ENCODE measurements at regions not wholly inside any gene's neighbourhood (a gene's known extent, or its start where the extent isn't known, plus 50 kb on each side); places are given as distances from the start of the nearest gene placed in this dataset.

- no peaks in the 10 kb centered on the region for H3K79me2 ChIP-seq (ENCODE audit: insufficient read depth, low read length)
- no peak overlapping the region for H3K27ac ChIP-seq (ENCODE audit: low read depth, low read length)
- no peak overlapping the region for H3K4me2 ChIP-seq (ENCODE audit: low read length)
- H4K20me1 ChIP-seq (ENCODE audit: insufficient read depth), result no peaks in the 10 kb centered on the region
- no peaks in the 10 kb centered on the region for H3K9me2 ChIP-seq (ENCODE audit: insufficient read depth)
- peaks cover 58% of the 10 kb centered on the region; the same call in 1 of the 2 replicates for H3K27me3 ChIP-seq (ENCODE audit: insufficient read depth, low read length)
- no peak overlapping the region for H2AFZ ChIP-seq (ENCODE audit: low read depth, low read length, poor library complexity, severe bottlenecking)
- intact Hi-C loops (cut with micrococcal nuclease), result no loop called here
- no peaks in the 10 kb centered on the region for H3K4me1 ChIP-seq (ENCODE audit: control insufficient read depth in 1 of 2, insufficient read depth in 2 of 2, low read length in 2 of 2)
- H3K9me3 ChIP-seq (ENCODE audit: control insufficient read depth in 1 of 2, insufficient read depth in 1 of 2, low read depth in 1 of 2, low read length in 2 of 2), result no peaks in the 10 kb centered on the region
- BruUV-seq (replicated peaks), result no TSS peak
- ChIA-PET CTCF (no interaction called here), RAD21 (ENCODE audit: low non-redundant PET in 1 of 2, low total read pairs in 2 of 2, uncharacterized antibody in 2 of 2, unreplicated experiment in 2 of 2) (no interaction called here), POLR2A (no interaction called here)
- no peak for ATAC-seq
- H3K36me3 ChIP-seq (ENCODE audit: control insufficient read depth in 1 of 2, insufficient read depth in 2 of 2, low read length in 2 of 2), result no peaks in the 10 kb centered on the region
- no peak for TF ChIP-seq EZH2 (IDR thresholded peaks at IDR 0.05)
- TF ChIP-seq TCF7L2 (IDR thresholded peaks at IDR 0.05; ENCODE audit: borderline replicate concordance, extremely low read depth, insufficient read depth, insufficient read length), result no peak
- TF ChIP-seq SIN3A (IDR thresholded peaks at IDR 0.05; ENCODE audit: low read depth), result no peak
- no peak for TF ChIP-seq ATF3 (IDR thresholded peaks at IDR 0.05)
- TF ChIP-seq YY1 (IDR thresholded peaks at IDR 0.05; ENCODE audit: extremely low read depth, insufficient replicate concordance, low read depth, low read length), result no peak
- no peak for TF ChIP-seq RAD21 (IDR thresholded peaks at IDR 0.05; ENCODE audit: low read depth)
- TF ChIP-seq CEBPB (IDR thresholded peaks at IDR 0.05; ENCODE audit: low read depth), result no peak
- no peak for TF ChIP-seq POLR2AphosphoS5 (IDR thresholded peaks at IDR 0.05; ENCODE audit: low read depth, low read length)
- TF ChIP-seq FOSL1 (IDR thresholded peaks at IDR 0.05; ENCODE audit: low read depth), result no peak
- DNase-seq (ENCODE audit: low read depth, low spot score), result no peak
- H3K9ac ChIP-seq (ENCODE audit: low read length), result no peak overlapping the region
- no peak overlapping the region for H3K4me3 ChIP-seq (replicated peaks in 1 of 2; ENCODE audit: low read depth in 1 of 2, low read length in 2 of 2)
Measured at GRCh38 chr22:49272546-49273125, 555.0 kb downstream of the BRD1 start.

DNA sequence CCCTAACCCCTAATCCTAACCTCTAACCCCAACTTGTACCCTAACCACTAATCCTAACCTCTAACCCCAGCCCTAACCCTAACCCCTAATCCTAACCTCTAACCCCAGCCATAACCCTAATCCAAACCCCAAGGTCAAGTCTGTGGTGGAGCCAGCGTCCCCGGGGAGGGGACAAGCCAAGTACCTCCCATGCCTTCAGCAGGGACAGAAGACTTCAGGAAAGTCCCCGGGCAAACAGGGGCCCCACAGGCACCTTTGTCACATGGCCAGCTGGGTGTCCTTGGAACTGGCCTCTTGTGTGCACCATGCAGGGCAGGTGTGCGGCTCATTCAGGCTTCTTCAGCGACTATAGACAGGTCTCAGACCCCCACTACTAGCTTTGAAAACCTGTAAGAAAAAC, 555.8 kb downstream of the BRD1 start:
- no peaks in the 10 kb centered on the region for H3K36me3 ChIP-seq (ENCODE audit: control insufficient read depth in 1 of 2, insufficient read depth in 2 of 2, low read length in 2 of 2)
- H3K9ac ChIP-seq (ENCODE audit: low read length), result no peak overlapping the region
- H3K27ac ChIP-seq (ENCODE audit: low read depth, low read length), result no peak overlapping the region
- H3K79me2 ChIP-seq (ENCODE audit: insufficient read depth, low read length), result no peaks in the 10 kb centered on the region
- no peak overlapping the region for H3K4me3 ChIP-seq (replicated peaks in 1 of 2; ENCODE audit: low read depth in 1 of 2, low read length in 2 of 2)
- BruUV-seq (replicated peaks), result no TSS peak
- intact Hi-C loops (cut with micrococcal nuclease), result no loop called here
- no peak overlapping the region for H2AFZ ChIP-seq (ENCODE audit: low read depth, low read length, poor library complexity, severe bottlenecking)
- peaks cover 50% of the 10 kb centered on the region; the same call in 1 of the 2 replicates for H3K27me3 ChIP-seq (ENCODE audit: insufficient read depth, low read length)
- no peaks in the 10 kb centered on the region for H4K20me1 ChIP-seq (ENCODE audit: insufficient read depth)
- DNase-seq (ENCODE audit: low read depth, low spot score) (no peak), ATAC-seq (no peak)
- RAD21 ChIA-PET (ENCODE audit: low non-redundant PET in 1 of 2, low total read pairs in 2 of 2, uncharacterized antibody in 2 of 2, unreplicated experiment in 2 of 2), result no interaction called here
- CTCF ChIA-PET, result no interaction called here
- H3K9me2 ChIP-seq (ENCODE audit: insufficient read depth), result no peaks in the 10 kb centered on the region
- POLR2A ChIA-PET, result no interaction called here
- no peak overlapping the region for H3K4me2 ChIP-seq (ENCODE audit: low read length)
- no peaks in the 10 kb centered on the region for H3K4me1 ChIP-seq (ENCODE audit: control insufficient read depth in 1 of 2, insufficient read depth in 2 of 2, low read length in 2 of 2)
- no peaks in the 10 kb centered on the region for H3K9me3 ChIP-seq (ENCODE audit: control insufficient read depth in 1 of 2, insufficient read depth in 1 of 2, low read depth in 1 of 2, low read length in 2 of 2)
- TF ChIP-seq RAD21 (IDR thresholded peaks at IDR 0.05; ENCODE audit: low read depth) (no peak), ZFX (IDR thresholded peaks at IDR 0.05) (no peak), POLR2A (IDR thresholded peaks at IDR 0.05; ENCODE audit: borderline replicate concordance, extremely low read depth, insufficient read depth, insufficient read length) (no peak), SRF (IDR thresholded peaks at IDR 0.05; ENCODE audit: low read depth) (no peak), YY1 (IDR thresholded peaks at IDR 0.05; ENCODE audit: extremely low read depth, insufficient replicate concordance, low read depth, low read length) (no peak), SP1 (IDR thresholded peaks at IDR 0.05; ENCODE audit: low read depth) (no peak), ZNF274 (IDR thresholded peaks at IDR 0.05; ENCODE audit: low read depth, low read length) (no peak), EZH2phosphoT487 (IDR thresholded peaks at IDR 0.05; ENCODE audit: borderline replicate concordance) (no peak), ATF3 (IDR thresholded peaks at IDR 0.05) (no peak)
- TF ChIP-seq, protein P1, sequence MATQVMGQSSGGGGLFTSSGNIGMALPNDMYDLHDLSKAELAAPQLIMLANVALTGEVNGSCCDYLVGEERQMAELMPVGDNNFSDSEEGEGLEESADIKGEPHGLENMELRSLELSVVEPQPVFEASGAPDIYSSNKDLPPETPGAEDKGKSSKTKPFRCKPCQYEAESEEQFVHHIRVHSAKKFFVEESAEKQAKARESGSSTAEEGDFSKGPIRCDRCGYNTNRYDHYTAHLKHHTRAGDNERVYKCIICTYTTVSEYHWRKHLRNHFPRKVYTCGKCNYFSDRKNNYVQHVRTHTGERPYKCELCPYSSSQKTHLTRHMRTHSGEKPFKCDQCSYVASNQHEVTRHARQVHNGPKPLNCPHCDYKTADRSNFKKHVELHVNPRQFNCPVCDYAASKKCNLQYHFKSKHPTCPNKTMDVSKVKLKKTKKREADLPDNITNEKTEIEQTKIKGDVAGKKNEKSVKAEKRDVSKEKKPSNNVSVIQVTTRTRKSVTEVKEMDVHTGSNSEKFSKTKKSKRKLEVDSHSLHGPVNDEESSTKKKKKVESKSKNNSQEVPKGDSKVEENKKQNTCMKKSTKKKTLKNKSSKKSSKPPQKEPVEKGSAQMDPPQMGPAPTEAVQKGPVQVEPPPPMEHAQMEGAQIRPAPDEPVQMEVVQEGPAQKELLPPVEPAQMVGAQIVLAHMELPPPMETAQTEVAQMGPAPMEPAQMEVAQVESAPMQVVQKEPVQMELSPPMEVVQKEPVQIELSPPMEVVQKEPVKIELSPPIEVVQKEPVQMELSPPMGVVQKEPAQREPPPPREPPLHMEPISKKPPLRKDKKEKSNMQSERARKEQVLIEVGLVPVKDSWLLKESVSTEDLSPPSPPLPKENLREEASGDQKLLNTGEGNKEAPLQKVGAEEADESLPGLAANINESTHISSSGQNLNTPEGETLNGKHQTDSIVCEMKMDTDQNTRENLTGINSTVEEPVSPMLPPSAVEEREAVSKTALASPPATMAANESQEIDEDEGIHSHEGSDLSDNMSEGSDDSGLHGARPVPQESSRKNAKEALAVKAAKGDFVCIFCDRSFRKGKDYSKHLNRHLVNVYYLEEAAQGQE (IDR thresholded peaks at IDR 0.05; ENCODE audit: low read depth), result no peak
- TF ChIP-seq, protein P2, sequence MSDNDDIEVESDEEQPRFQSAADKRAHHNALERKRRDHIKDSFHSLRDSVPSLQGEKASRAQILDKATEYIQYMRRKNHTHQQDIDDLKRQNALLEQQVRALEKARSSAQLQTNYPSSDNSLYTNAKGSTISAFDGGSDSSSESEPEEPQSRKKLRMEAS (IDR thresholded peaks at IDR 0.05), result no peak
